Panc1 (cell line): ENCODE measurements at regions not wholly inside any gene's neighbourhood (a gene's known extent, or its start where the extent isn't known, plus 50 kb on each side); places are given as distances from the start of the nearest gene placed in this dataset.

Experiments
- ATAC-seq: fragments of 200-7000 bp; cut with Tn5 transposase; 2 replicates; pipeline ENCODE4 v1.9.1; 2020; ENCODE audit warnings: mild to moderate bottlenecking, moderate library complexity
- BruUV-seq: library from RNA; stranded (reverse); fragments of 400-500 nt; replicated peaks from 2 replicates; lab custom pipeline; 2021; lab: Mats Ljungman, UMichigan
- CTCF ChIA-PET: fragments of 300-600 bp; sonication (Branson Sonifier 250); formaldehyde crosslinking; loops from one replicate; lab custom pipeline; 2022; ENCODE audit warnings: antibody characterized with exemption; lab: Charles Lee
- POLR2A ChIA-PET: fragments of 300-600 bp; sonication (Branson Sonifier 250); formaldehyde crosslinking; loops from one replicate; lab custom pipeline; 2022; ENCODE audit warnings: antibody characterized with exemption; lab: Charles Lee
- DNase-seq: peaks from one replicate; pipeline ENCODE4 v3.0.0-alpha.2; 2010; ENCODE audit warnings: low read depth, low spot score
- H3K27ac ChIP-seq: 2 replicates; pipeline ENCODE4 v1.5.1; 2011; ENCODE audit warnings: mild to moderate bottlenecking, low read length, inconsistent platforms
- H3K27me3 ChIP-seq: fragments of 200-500 bp; sonication (Bioruptor generic); 2 replicates; pipeline ENCODE4 v1.6.0; 2014; ENCODE audit warnings: low read length, inconsistent platforms; ENCODE audit not compliant: control insufficient read depth, insufficient read depth
- H3K36me3 ChIP-seq: fragments of 200-500 bp; sonication (Bioruptor generic); 2 replicates; pipeline ENCODE4 v1.5.1; 2014; ENCODE audit warnings: inconsistent platforms, mild to moderate bottlenecking, low read length, moderate library complexity; ENCODE audit not compliant: control insufficient read depth, insufficient read depth
- H3K4me1 ChIP-seq: 2 replicates; pipeline ENCODE4 v1.5.1; 2011; ENCODE audit warnings: inconsistent platforms, mild to moderate bottlenecking, low read length, moderate library complexity; ENCODE audit not compliant: control insufficient read depth, insufficient read depth
- H3K4me3 ChIP-seq, 2 experiments: 2 replicates each; pipeline ENCODE4 v1.5.1; 2011 to 2012; ENCODE audit warnings: low read depth in 2 of 2, low read length in 2 of 2, mild to moderate bottlenecking in 2 of 2, inconsistent platforms in 1 of 2, moderate library complexity in 1 of 2
- H3K9me3 ChIP-seq: fragments of 200-500 bp; sonication (Bioruptor generic); 2 replicates; pipeline ENCODE4 v1.5.1; 2014; ENCODE audit warnings: low read depth, mild to moderate bottlenecking, inconsistent platforms, low read length, moderate library complexity; ENCODE audit not compliant: control insufficient read depth, insufficient read depth
- CTCF ChIP-seq: fragments of 450-650 bp; IDR thresholded peaks from 2 replicates; pipeline ENCODE4 v1.5.1; 2017; ENCODE audit warnings: mild to moderate bottlenecking
- POLR2AphosphoS5 ChIP-seq: IDR thresholded peaks from 2 replicates; pipeline ENCODE4 v1.6.1; 2012; ENCODE audit warnings: mild to moderate bottlenecking, low read depth, low read length, moderate library complexity
- REST ChIP-seq, 2 experiments: IDR thresholded peaks; 2 replicates each; pipeline ENCODE4 v1.6.1; 2011 to 2012; ENCODE audit warnings: low read depth in 2 of 2, control low read depth in 1 of 2, low read length in 1 of 2, mild to moderate bottlenecking in 1 of 2, moderate library complexity in 1 of 2; ENCODE audit not compliant: insufficient read depth in 1 of 2
- SIN3A ChIP-seq: IDR thresholded peaks from 2 replicates; pipeline ENCODE4 v1.6.1; 2012; ENCODE audit warnings: low read depth, mild to moderate bottlenecking, low read length, moderate library complexity, borderline replicate concordance; ENCODE audit not compliant: insufficient read depth
- TCF7L2 ChIP-seq: IDR thresholded peaks from 2 replicates; pipeline ENCODE4 v1.6.1; 2011; ENCODE audit warnings: mild to moderate bottlenecking, low read depth, low read length, inconsistent platforms
- in situ Hi-C: cut with HindIII; loops from 2 replicates; pipeline ENCODE4 v1.10.0; 2016; ENCODE audit warnings: low sequenced_read_pairs, low pct_unique_long_range_greater_than_20kb
- intact Hi-C: fragments of 100-400 bp; cut with micrococcal nuclease; formaldehyde crosslinking; loops from one replicate; pipeline ENCODE4 v1.10.0; 2022; ENCODE audit not compliant: unreplicated experiment

DNA sequence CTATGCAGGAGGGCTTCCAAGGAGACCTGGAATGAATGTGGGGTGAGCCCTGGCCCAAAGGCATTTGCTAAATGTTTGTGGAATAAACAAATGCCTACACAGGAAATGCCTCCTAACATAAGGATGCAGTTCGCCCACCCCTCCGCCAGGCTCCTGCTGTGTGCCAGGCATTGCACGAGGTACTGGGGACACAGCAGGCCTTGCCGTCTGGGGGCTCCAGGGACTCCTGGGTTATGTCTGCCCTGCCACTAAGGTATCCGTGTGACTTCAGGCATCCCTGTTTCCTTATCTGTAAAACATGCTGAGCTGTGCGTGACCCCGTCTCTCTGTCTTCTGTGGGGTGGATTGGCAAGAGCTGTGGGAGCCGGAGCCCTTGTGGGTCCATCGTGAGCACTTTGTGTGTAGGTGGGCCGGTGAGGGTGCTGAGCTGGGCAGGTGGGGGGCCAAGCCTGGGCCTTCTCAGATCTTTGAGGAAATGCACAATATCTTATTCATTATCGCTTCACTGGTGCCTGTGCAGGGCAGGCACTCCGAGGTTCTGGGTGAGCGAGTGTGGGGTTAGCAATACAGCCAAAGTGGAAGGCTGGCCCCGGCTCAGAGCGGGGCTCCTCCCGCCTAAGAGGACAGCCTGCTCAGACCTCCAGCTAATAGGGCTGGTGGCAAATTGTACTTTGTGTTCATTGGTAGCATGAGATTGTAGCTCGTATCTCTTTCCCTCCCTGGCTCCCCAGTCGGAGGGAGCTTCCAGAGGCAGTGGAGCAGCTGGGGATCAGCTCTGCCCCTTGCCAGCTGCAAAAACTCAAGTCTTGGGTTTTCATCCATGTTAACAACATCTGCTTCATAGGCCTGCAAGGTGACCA lies 126.8 kb downstream of the GLI2 start:
- no peak for ATAC-seq
- Histone ChIP-seq H3K9me3 (no peaks in the 10 kb centered on the region), H3K36me3 (no peaks in the 10 kb centered on the region), H3K4me3 (no peak overlapping the region), H3K4me1 (no peaks in the 10 kb centered on the region), H3K27me3 (no peaks in the 10 kb centered on the region), H3K27ac (no peak overlapping the region)
- BruUV-seq = no TSS peak
- intact Hi-C loops = no loop called here
- no peak for DNase-seq
- CTCF ChIA-PET = no interaction called here
- in situ Hi-C loops = no loop called here
- POLR2A ChIA-PET = no interaction called here
- TF ChIP-seq SIN3A = no peak
- no peak for TF ChIP-seq CTCF
- no peak for TF ChIP-seq REST (IDR thresholded peaks at IDR 0.05; ENCODE audit: insufficient read depth in 1 of 2, low read depth in 2 of 2, low read length in 1 of 2)
- no peak for TF ChIP-seq POLR2AphosphoS5
- no peak for TF ChIP-seq TCF7L2

DNA sequence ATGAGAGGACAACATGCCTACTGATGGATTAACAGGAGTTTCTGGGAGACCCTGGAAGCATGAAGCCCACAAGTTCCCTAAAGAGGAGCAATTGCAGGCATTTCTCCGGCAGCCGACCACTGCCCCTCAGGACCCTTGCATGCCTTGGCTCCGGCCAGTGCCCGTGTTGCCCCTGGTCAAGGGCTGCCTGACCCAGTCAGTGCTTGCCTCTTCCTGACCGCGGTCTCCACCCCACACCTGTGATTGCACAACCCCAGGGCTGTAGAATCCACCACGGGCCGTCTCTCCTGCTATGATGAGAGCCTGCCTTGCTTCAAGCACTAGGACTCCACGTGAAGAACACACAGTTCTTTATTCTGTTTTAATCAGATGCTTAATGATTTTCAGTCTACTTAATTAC lies 127.5 kb downstream of the GLI2 start:
- H3K4me3 ChIP-seq = no peak overlapping the region
- no peak overlapping the region for H3K27ac ChIP-seq
- POLR2A ChIA-PET = no interaction called here
- in situ Hi-C loops (no loop called here), intact Hi-C loops (no loop called here)
- H3K27me3 ChIP-seq = no peaks in the 10 kb centered on the region
- BruUV-seq = no TSS peak
- ATAC-seq (no peak), DNase-seq (no peak)
- no peaks in the 10 kb centered on the region for H3K4me1 ChIP-seq
- H3K9me3 ChIP-seq = no peaks in the 10 kb centered on the region
- CTCF ChIA-PET = no interaction called here
- no peaks in the 10 kb centered on the region for H3K36me3 ChIP-seq
- no peak for TF ChIP-seq REST (IDR thresholded peaks at IDR 0.05; ENCODE audit: insufficient read depth in 1 of 2, low read depth in 2 of 2, low read length in 1 of 2)
- no peak for TF ChIP-seq SIN3A
- TF ChIP-seq POLR2AphosphoS5 = no peak
- TF ChIP-seq TCF7L2 = no peak
- TF ChIP-seq CTCF = no peak
